Activated CD4-positive, alpha-beta T cell treated with anti-CD3 and anti-CD28 coated beads for 36 hours (primary cell): ENCODE measurements at regions not wholly inside any gene's neighbourhood (a gene's known extent, or its start where the extent isn't known, plus 50 kb on each side); places are given as distances from the start of the nearest gene placed in this dataset.
"Not testable (repeated sequence)": the region's sequence is repeated elsewhere in the genome, so short reads cannot be mapped to it uniquely, and the experiment has no call there.

Source experiments
- ATAC-seq: fragments of 200-7000 bp; cut with Tn5 transposase; one replicate; pipeline ENCODE4 v1.10.0; 2021; ENCODE audit warnings: mild to moderate bottlenecking, moderate library complexity
- CTCF ChIA-PET: fragments of 350-600 bp; sonication (Branson Sonifier 250); formaldehyde crosslinking; loops from one replicate; lab custom pipeline; 2021; ENCODE audit warnings: antibody characterized with exemption; lab: Charles Lee
- POLR2A ChIA-PET: fragments of 350-600 bp; sonication (Branson Sonifier 250); formaldehyde crosslinking; loops from one replicate; lab custom pipeline; 2021; ENCODE audit warnings: antibody characterized with exemption, inconsistent platforms; lab: Charles Lee
- DNase-seq: peaks from one replicate; pipeline ENCODE4 v3.0.0-alpha.2; 2020
- H3K27ac Mint-ChIP-seq: one replicate; pipeline ENCODE4 v1.8.0; 2021; ENCODE audit warnings: mixed read lengths
- H3K27me3 Mint-ChIP-seq: one replicate; pipeline ENCODE4 v1.8.0; 2021; ENCODE audit warnings: mixed read lengths
- H3K36me3 Mint-ChIP-seq: one replicate; pipeline ENCODE4 v1.8.0; 2021; ENCODE audit warnings: low read depth, mixed read lengths
- H3K4me1 Mint-ChIP-seq: one replicate; pipeline ENCODE4 v1.8.0; 2021; ENCODE audit warnings: mixed read lengths
- H3K4me3 Mint-ChIP-seq: one replicate; pipeline ENCODE4 v1.8.0; 2021; ENCODE audit warnings: mild to moderate bottlenecking, moderate library complexity, mixed read lengths
- H3K9me3 Mint-ChIP-seq: one replicate; pipeline ENCODE4 v1.8.0; 2021; ENCODE audit warnings: low read depth, mixed read lengths
- intact Hi-C, 2 experiments: fragments of 100-400 bp; cut with DNase I in 1 of 2; cut with micrococcal nuclease in 1 of 2; formaldehyde crosslinking; loops; one replicate each; pipeline versions ENCODE4 v1.14.2 to v1.15.1; 2022 to 2024; cut with DNase I, micrococcal nuclease

- Mint-ChIP-seq H3K27ac (no peak overlapping the region), H3K4me1 (no peaks in the 10 kb centered on the region), H3K9me3 (peaks cover 17% of the 10 kb centered on the region), H3K36me3 (no peaks in the 10 kb centered on the region), H3K4me3 (no peak overlapping the region), H3K27me3 (no peaks in the 10 kb centered on the region)
- CTCF ChIA-PET, result no interaction called here
- ATAC-seq (no peak), DNase-seq (no peak)
- intact Hi-C loops, result no loop called here
- POLR2A ChIA-PET, result no interaction called here
Observed at GRCh38 chr11:41716862-41717261, 257.4 kb upstream of the LRRC4C start.

- Mint-ChIP-seq H3K27ac (no peak overlapping the region), H3K4me1 (no peaks in the 10 kb centered on the region), H3K9me3 (peaks cover 20% of the 10 kb centered on the region), H3K4me3 (no peak overlapping the region), H3K27me3 (no peaks in the 10 kb centered on the region), H3K36me3 (no peaks in the 10 kb centered on the region)
- ChIA-PET POLR2A (no interaction called here), CTCF (no interaction called here)
- intact Hi-C loops, result no loop called here
- no peak for ATAC-seq
- no peak for DNase-seq
Observed at GRCh38 chr11:41720761-41721160, 261.3 kb upstream of the LRRC4C start.

GRCh38 chr11:41728161-41728560 lies 268.7 kb upstream of the LRRC4C start:
- intact Hi-C loops, H3K27ac Mint-ChIP-seq, CTCF ChIA-PET, H3K27me3 Mint-ChIP-seq, DNase-seq, H3K36me3 Mint-ChIP-seq, H3K4me3 Mint-ChIP-seq, ATAC-seq, H3K4me1 Mint-ChIP-seq, POLR2A ChIA-PET: not testable (repeated sequence)
- H3K9me3 Mint-ChIP-seq, result peaks cover 27% of the 10 kb centered on the region

- H3K9me3 Mint-ChIP-seq, result peaks cover 24% of the 10 kb centered on the region
- DNase-seq, result no peak
Observed at GRCh38 chr11:41775296-41775695, 315.8 kb upstream of the LRRC4C start.

GRCh38 chr11:41779401-41779960 lies 320.0 kb upstream of the LRRC4C start:
- Mint-ChIP-seq H3K36me3 (no peaks in the 10 kb centered on the region), H3K27me3 (no peaks in the 10 kb centered on the region), H3K4me1 (no peaks in the 10 kb centered on the region), H3K27ac (no peak overlapping the region), H3K9me3 (peaks cover 23% of the 10 kb centered on the region), H3K4me3 (no peak overlapping the region)
- DNase-seq (no peak), ATAC-seq (no peak)
- ChIA-PET POLR2A (no interaction called here), CTCF (interaction anchor here (0.6 kb wide), 1 partner anchor 9 kb away, joined by 3 read pairs; no protein-coding TSS in a partner anchor)
- intact Hi-C loops, result no loop called here

More at GRCh38 chr11:41775296-41775695, 315.8 kb upstream of the LRRC4C start:
- CTCF ChIA-PET, result no interaction called here
- Mint-ChIP-seq H3K27ac (no peak overlapping the region), H3K4me1 (no peaks in the 10 kb centered on the region), H3K36me3 (no peaks in the 10 kb centered on the region), H3K4me3 (no peak overlapping the region), H3K27me3 (no peaks in the 10 kb centered on the region)
- POLR2A ChIA-PET, result no interaction called here
- intact Hi-C loops, result no loop called here
- no peak for ATAC-seq

- ChIA-PET CTCF (interaction anchor here (0.9 kb wide), 1 partner anchor 27 kb away, joined by 3 read pairs; no protein-coding TSS in a partner anchor), POLR2A (no interaction called here)
- H3K27me3 Mint-ChIP-seq, result no peaks in the 10 kb centered on the region
- H3K4me1 Mint-ChIP-seq, result no peaks in the 10 kb centered on the region
- ATAC-seq (no peak), DNase-seq (no peak)
- H3K27ac Mint-ChIP-seq, result no peak overlapping the region
- intact Hi-C loops, result no loop called here
- H3K36me3 Mint-ChIP-seq, result no peaks in the 10 kb centered on the region
- no peak overlapping the region for H3K4me3 Mint-ChIP-seq
- H3K9me3 Mint-ChIP-seq, result peaks cover 18% of the 10 kb centered on the region
Observed at GRCh38 chr11:41781441-41781840, 322.0 kb upstream of the LRRC4C start.

- Mint-ChIP-seq H3K36me3 (no peaks in the 10 kb centered on the region), H3K9me3 (peaks cover 20% of the 10 kb centered on the region), H3K27me3 (no peaks in the 10 kb centered on the region), H3K4me1 (no peaks in the 10 kb centered on the region), H3K27ac (no peak overlapping the region), H3K4me3 (no peak overlapping the region)
- CTCF ChIA-PET, result no interaction called here
- intact Hi-C loops, result no loop called here
- ATAC-seq (no peak), DNase-seq (no peak)
- POLR2A ChIA-PET, result no interaction called here
Observed at GRCh38 chr11:41784513-41785335, 325.3 kb upstream of the LRRC4C start.

- ChIA-PET POLR2A (no interaction called here), CTCF (no interaction called here)
- no peak overlapping the region for H3K4me3 Mint-ChIP-seq
- DNase-seq (no peak), ATAC-seq (no peak)
- H3K27ac Mint-ChIP-seq, result no peak overlapping the region
- no peaks in the 10 kb centered on the region for H3K4me1 Mint-ChIP-seq
- intact Hi-C loops, result no loop called here
- H3K9me3 Mint-ChIP-seq, result peaks cover 20% of the 10 kb centered on the region
- no peaks in the 10 kb centered on the region for H3K36me3 Mint-ChIP-seq
- no peaks in the 10 kb centered on the region for H3K27me3 Mint-ChIP-seq
Observed at GRCh38 chr11:41786087-41786486, 326.6 kb upstream of the LRRC4C start.

GRCh38 chr11:41788177-41788576 lies 328.7 kb upstream of the LRRC4C start:
- H3K4me1 Mint-ChIP-seq, result no peaks in the 10 kb centered on the region
- no peak overlapping the region for H3K4me3 Mint-ChIP-seq
- ChIA-PET POLR2A (no interaction called here), CTCF (no interaction called here)
- H3K9me3 Mint-ChIP-seq, result peaks cover 15% of the 10 kb centered on the region
- no peaks in the 10 kb centered on the region for H3K27me3 Mint-ChIP-seq
- ATAC-seq, result no peak
- no peaks in the 10 kb centered on the region for H3K36me3 Mint-ChIP-seq
- no peak overlapping the region for H3K27ac Mint-ChIP-seq
- intact Hi-C loops, result no loop called here
- no peak for DNase-seq

- Mint-ChIP-seq H3K36me3 (no peaks in the 10 kb centered on the region), H3K4me3 (no peak overlapping the region), H3K27me3 (no peaks in the 10 kb centered on the region), H3K4me1 (no peaks in the 10 kb centered on the region), H3K27ac (no peak overlapping the region), H3K9me3 (peaks cover 15% of the 10 kb centered on the region)
- no peak for DNase-seq
- CTCF ChIA-PET, result no interaction called here
- ATAC-seq, result no peak
- intact Hi-C loops, result no loop called here
- POLR2A ChIA-PET, result no interaction called here
Observed at GRCh38 chr11:41789376-41789775, 329.9 kb upstream of the LRRC4C start.

GRCh38 chr11:41795004-41795403 lies 335.6 kb upstream of the LRRC4C start:
- intact Hi-C loops, result loop anchor here in 1 of 2 experiments (10.0 kb wide), 1 partner anchor 60 kb away; no protein-coding TSS in a partner anchor
- ChIA-PET CTCF (no interaction called here), POLR2A (no interaction called here)
- H3K27ac Mint-ChIP-seq, result no peak overlapping the region
- ATAC-seq (no peak), DNase-seq (no peak)
- H3K4me1 Mint-ChIP-seq, result no peaks in the 10 kb centered on the region
- H3K36me3 Mint-ChIP-seq, result no peaks in the 10 kb centered on the region
- H3K9me3 Mint-ChIP-seq, result peaks cover 7% of the 10 kb centered on the region
- H3K4me3 Mint-ChIP-seq, result no peak overlapping the region
- H3K27me3 Mint-ChIP-seq, result no peaks in the 10 kb centered on the region

- no peak overlapping the region for H3K4me3 Mint-ChIP-seq
- DNase-seq, result no peak
- no peaks in the 10 kb centered on the region for H3K27me3 Mint-ChIP-seq
- POLR2A ChIA-PET, result no interaction called here
- H3K36me3 Mint-ChIP-seq, result no peaks in the 10 kb centered on the region
- no peak overlapping the region for H3K27ac Mint-ChIP-seq
- peaks cover 12% of the 10 kb centered on the region for H3K9me3 Mint-ChIP-seq
- ATAC-seq, result no peak
- CTCF ChIA-PET, result no interaction called here
- H3K4me1 Mint-ChIP-seq, result no peaks in the 10 kb centered on the region
- intact Hi-C loops, result loop anchor here in 1 of 2 experiments (10.0 kb wide), 1 partner anchor 65 kb away; no protein-coding TSS in a partner anchor
Observed at GRCh38 chr11:41799754-41800153, 340.3 kb upstream of the LRRC4C start.
